ENCODE measurements at regions not wholly inside any gene's neighbourhood (a gene's known extent, or its start where the extent isn't known, plus 50 kb on each side); places are given as distances from the start of the nearest gene placed in this dataset.

GRCh38 chr20:22503577-22503976 lies 80.8 kb downstream of the FOXA2 start:
- no peak for TF ChIP-seq CTCF (IDR thresholded peaks at IDR 0.05)
- no peak for TF ChIP-seq EP300 (IDR thresholded peaks at IDR 0.05)
- TF ChIP-seq POLR2AphosphoS5 (IDR thresholded peaks at IDR 0.05), result no peak
- no peak for TF ChIP-seq POLR2A (IDR thresholded peaks at IDR 0.05)

Data from stomach (tissue), 4 donors.